WTC11 (cell line): ENCODE measurements at regions not wholly inside any gene's neighbourhood (a gene's known extent, or its start where the extent isn't known, plus 50 kb on each side); places are given as distances from the start of the nearest gene placed in this dataset.

Experiments
- CREM ChIP-seq: sonication (generic); formaldehyde crosslinking; IDR thresholded peaks from 2 replicates; pipeline ENCODE4 v1.8.1; 2022; ENCODE audit warnings: mild to moderate bottlenecking, missing genetic modification reagents, moderate library complexity
- CTCF ChIP-seq: fragments of 200-600 bp; IDR thresholded peaks from 2 replicates; pipeline ENCODE4 v1.8.0; 2022; ENCODE audit warnings: antibody characterized with exemption
- IRF1 ChIP-seq: sonication (generic); formaldehyde crosslinking; IDR thresholded peaks from 2 replicates; pipeline ENCODE4 v1.8.0; 2023; ENCODE audit warnings: missing genetic modification reagents
- JUN ChIP-seq: sonication (generic); formaldehyde crosslinking; IDR thresholded peaks from 2 replicates; pipeline ENCODE4 v1.8.0; 2023; ENCODE audit warnings: mild to moderate bottlenecking, missing genetic modification reagents
- KAT7 ChIP-seq: sonication (generic); formaldehyde crosslinking; IDR thresholded peaks from 2 replicates; pipeline ENCODE4 v1.8.1; 2023; ENCODE audit warnings: missing genetic modification reagents, mild to moderate bottlenecking, borderline replicate concordance
- MLX ChIP-seq: sonication (generic); formaldehyde crosslinking; IDR thresholded peaks from 2 replicates; pipeline ENCODE4 v1.8.1; 2023; ENCODE audit warnings: mild to moderate bottlenecking, missing genetic modification reagents, moderate library complexity
- NFYB ChIP-seq: sonication (generic); formaldehyde crosslinking; conservative IDR thresholded peaks from 2 replicates; pipeline ENCODE4 v1.8.0; 2022; ENCODE audit warnings: low read depth, missing genetic modification reagents
- NR1H2 ChIP-seq: sonication (generic); formaldehyde crosslinking; IDR thresholded peaks from 2 replicates; pipeline ENCODE4 v1.9.0; 2021; ENCODE audit warnings: mild to moderate bottlenecking, moderate library complexity, missing genetic modification reagents
- TP53 ChIP-seq: sonication (generic); formaldehyde crosslinking; IDR thresholded peaks from 2 replicates; pipeline ENCODE4 v1.8.1; 2023; ENCODE audit warnings: mild to moderate bottlenecking, missing genetic modification reagents
- TF ChIP-seq, protein P1 (sequence below): sonication (generic); formaldehyde crosslinking; IDR thresholded peaks from 2 replicates; pipeline ENCODE4 v1.8.1; 2022; ENCODE audit warnings: mild to moderate bottlenecking, moderate library complexity, missing genetic modification reagents

- TF ChIP-seq CTCF: 0 out of 2 replicates have a peak, but pooled peaks have one; percentile 37
- no peak for TF ChIP-seq IRF1 (CRISPR knock-in tag)
- TF ChIP-seq MLX (CRISPR knock-in tag): no peak
- TF ChIP-seq NFYB (CRISPR knock-in tag): no peak
- no peak for TF ChIP-seq JUN
- no peak for TF ChIP-seq CREM (CRISPR knock-in tag)
- TF ChIP-seq, protein P1, sequence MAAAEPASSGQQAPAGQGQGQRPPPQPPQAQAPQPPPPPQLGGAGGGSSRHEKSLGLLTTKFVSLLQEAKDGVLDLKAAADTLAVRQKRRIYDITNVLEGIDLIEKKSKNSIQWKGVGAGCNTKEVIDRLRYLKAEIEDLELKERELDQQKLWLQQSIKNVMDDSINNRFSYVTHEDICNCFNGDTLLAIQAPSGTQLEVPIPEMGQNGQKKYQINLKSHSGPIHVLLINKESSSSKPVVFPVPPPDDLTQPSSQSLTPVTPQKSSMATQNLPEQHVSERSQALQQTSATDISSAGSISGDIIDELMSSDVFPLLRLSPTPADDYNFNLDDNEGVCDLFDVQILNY: no peak
- no peak for TF ChIP-seq TP53 (CRISPR knock-in tag)
- TF ChIP-seq KAT7 (CRISPR knock-in tag): no peak
- no peak for TF ChIP-seq NR1H2
Observed at GRCh38 chr5:93915142-93915553, 173.7 kb upstream of the POU5F2 start.
